Adipocyte (in vitro differentiated cells): ENCODE measurements at regions not wholly inside any gene's neighbourhood (a gene's known extent, or its start where the extent isn't known, plus 50 kb on each side); places are given as distances from the start of the nearest gene placed in this dataset.

Source experiments
- DNase-seq: peaks from one replicate; pipeline ENCODE4 v3.0.0-alpha.2; 2015; ENCODE audit warnings: low read depth
- H3K27me3 ChIP-seq: replicated peaks from 2 replicates; pipeline ENCODE4 v1.7.0; 2013; ENCODE audit warnings: mild to moderate bottlenecking, low read length, moderate library complexity; ENCODE audit not compliant: control insufficient read depth, insufficient read depth
- H3K36me3 ChIP-seq: 2 replicates; pipeline ENCODE4 v1.7.0; 2013; ENCODE audit warnings: low read length, mild to moderate bottlenecking, moderate library complexity; ENCODE audit not compliant: control insufficient read depth, insufficient read depth, severe bottlenecking
- H3K4me1 ChIP-seq: 2 replicates; pipeline ENCODE4 v1.7.0; 2013; ENCODE audit warnings: mild to moderate bottlenecking, low read length, moderate library complexity; ENCODE audit not compliant: control insufficient read depth, insufficient read depth
- H3K4me3 ChIP-seq: 2 replicates; pipeline ENCODE4 v1.7.0; 2013; ENCODE audit warnings: mild to moderate bottlenecking, low read length, moderate library complexity
- H3K9ac ChIP-seq: 2 replicates; pipeline ENCODE4 v1.7.0; 2013; ENCODE audit warnings: mild to moderate bottlenecking, low read length, moderate library complexity
- H3K9me3 ChIP-seq: 2 replicates; pipeline ENCODE4 v1.7.0; 2013; ENCODE audit warnings: mild to moderate bottlenecking, low read length, moderate library complexity; ENCODE audit not compliant: control insufficient read depth

DNA sequence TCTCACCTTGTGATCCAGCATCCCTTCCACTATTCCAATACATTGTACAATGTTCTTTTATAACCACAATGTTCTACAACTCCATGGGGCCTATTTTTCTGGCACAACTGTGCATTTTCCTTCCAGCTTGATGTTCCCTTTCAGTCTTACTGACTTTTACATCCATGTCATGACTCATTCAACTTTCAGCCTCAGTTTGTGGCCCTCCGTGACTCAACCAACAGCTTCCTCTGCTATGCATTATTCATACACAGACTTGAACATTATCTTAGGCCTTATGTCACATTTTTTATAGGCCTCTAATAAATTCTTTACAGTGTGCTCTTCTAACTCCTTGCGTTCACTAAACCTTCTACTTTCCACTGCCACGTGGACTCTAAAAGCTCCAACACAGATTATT lies 119.4 kb upstream of the PRMT6 start:
- no peak overlapping the region for H3K9ac ChIP-seq
- no peaks in the 10 kb centered on the region for H3K27me3 ChIP-seq
- peak; percentile 67 for DNase-seq
- no peaks in the 10 kb centered on the region for H3K9me3 ChIP-seq
- no peaks in the 10 kb centered on the region for H3K36me3 ChIP-seq
- H3K4me1 ChIP-seq: no peaks in the 10 kb centered on the region
- H3K4me3 ChIP-seq: no peak overlapping the region

DNA sequence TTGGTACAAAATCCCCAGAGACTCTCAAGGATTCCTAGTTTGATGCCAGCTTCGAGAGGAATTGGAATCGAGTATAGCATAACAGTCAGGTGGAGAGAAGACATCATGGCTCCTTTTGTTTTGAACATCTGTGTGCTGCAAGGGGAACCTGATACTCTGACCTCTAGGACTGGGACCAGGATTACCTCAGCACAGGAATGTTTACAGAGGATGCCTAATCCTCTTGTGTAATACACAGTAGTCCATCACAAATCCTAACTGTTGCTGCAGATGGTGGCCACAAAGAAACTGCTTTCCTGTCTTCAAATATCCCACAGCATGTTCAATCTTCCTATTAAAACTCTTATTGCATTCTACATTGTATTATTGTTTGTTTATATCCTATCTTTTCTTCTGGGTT lies 111.8 kb upstream of the PRMT6 start:
- H3K4me1 ChIP-seq: no peaks in the 10 kb centered on the region
- H3K9ac ChIP-seq: no peak overlapping the region
- H3K36me3 ChIP-seq: no peaks in the 10 kb centered on the region
- H3K9me3 ChIP-seq: no peaks in the 10 kb centered on the region
- peak; percentile 29 for DNase-seq
- no peaks in the 10 kb centered on the region for H3K27me3 ChIP-seq
- H3K4me3 ChIP-seq: no peak overlapping the region

DNA sequence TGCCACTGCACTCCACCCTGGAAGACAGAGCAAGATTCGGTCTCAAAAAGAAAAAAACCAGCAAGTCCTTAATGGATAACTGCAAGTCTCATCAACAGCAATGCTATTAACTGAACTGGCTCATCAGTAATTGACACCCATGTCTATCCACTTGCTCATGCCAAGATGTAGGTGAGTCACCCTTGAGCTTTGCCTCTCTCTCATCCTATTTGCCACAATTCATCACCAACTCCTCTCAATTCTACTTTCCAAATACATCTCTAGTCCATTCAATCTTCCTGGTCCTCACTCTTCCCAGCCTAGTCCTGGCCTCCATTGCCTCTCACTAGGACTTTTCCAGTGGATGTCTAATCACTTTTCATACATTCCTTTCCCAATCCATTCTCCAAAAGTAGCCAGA lies 103.7 kb upstream of the PRMT6 start:
- DNase-seq: no peak
- no peaks in the 10 kb centered on the region for H3K9me3 ChIP-seq
- H3K9ac ChIP-seq: no peak overlapping the region
- no peak overlapping the region for H3K4me3 ChIP-seq
- H3K27me3 ChIP-seq: no peaks in the 10 kb centered on the region
- peaks cover 23% of the 10 kb centered on the region for H3K4me1 ChIP-seq
- no peaks in the 10 kb centered on the region for H3K36me3 ChIP-seq

DNA sequence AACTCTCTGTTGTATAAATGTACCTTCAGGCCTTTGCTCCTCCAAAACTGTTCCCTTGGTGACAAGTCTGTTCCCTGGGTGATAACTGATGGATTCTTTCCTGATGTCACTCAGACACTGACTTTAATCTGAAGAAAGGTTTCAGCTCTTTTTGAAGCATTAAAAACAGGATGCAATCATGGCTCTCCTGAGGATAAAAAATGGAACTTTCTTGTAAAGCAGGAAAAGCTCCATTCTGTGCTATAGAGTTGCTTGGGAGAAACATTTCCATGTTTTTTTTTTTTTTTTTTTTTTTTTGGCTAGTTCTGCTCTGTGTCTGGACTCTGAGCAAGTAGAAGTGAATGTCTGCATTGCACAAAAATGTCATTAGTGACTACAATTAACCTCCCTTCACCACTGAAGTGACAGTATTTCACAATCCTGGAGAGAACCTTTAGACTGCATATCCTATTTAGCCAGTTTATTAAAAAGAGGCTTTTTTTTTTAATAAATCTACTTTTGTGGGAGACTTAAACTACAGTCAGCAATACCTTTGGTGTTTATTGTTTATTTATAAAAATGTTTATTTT lies 101.7 kb upstream of the PRMT6 start:
- Histone ChIP-seq H3K4me3 (no peak overlapping the region), H3K4me1 (peaks cover 23% of the 10 kb centered on the region), H3K9me3 (no peaks in the 10 kb centered on the region), H3K9ac (no peak overlapping the region), H3K36me3 (no peaks in the 10 kb centered on the region), H3K27me3 (no peaks in the 10 kb centered on the region)
- DNase-seq: no peak

DNA sequence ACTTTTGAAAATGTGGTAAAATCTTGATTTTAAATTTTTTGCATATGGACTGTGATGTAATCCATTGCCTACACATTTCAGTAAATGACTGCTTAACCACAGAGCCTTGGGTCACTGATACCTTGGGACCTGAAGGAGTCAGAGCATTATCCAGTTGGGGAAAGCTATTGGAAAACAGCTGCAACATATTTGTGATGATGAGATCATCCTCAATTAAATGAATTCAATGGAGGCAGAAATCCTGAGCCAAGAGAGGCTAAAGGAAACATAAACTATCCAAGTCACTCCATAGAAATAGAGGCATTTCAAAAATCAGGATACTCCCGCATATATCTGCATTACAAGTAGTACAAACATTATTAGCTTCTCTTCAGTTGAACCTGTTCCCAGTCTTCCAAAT lies 99.8 kb upstream of the PRMT6 start:
- Histone ChIP-seq H3K9me3 (no peaks in the 10 kb centered on the region), H3K9ac (no peak overlapping the region), H3K4me1 (peaks cover 23% of the 10 kb centered on the region), H3K27me3 (no peaks in the 10 kb centered on the region), H3K4me3 (no peak overlapping the region), H3K36me3 (no peaks in the 10 kb centered on the region)
- peak; percentile 33 for DNase-seq

DNA sequence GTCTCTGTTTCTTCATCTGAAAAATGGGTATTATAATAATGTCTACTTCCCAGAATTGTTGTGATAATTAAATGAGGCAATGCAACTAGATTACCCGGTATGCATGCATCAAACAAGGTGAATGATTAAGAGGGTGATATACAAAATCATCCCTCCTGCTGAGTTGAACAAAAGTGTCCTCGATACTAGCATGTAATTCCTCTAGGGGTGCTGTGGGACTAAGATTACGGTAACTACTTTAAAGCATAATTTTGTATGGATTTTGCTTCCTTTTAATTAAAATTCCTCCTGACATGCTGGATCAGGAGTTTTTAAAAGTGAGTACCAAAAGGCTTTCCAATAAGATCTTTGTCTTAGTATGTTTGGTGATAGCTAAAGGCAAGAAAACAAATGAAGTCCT lies 98.7 kb upstream of the PRMT6 start:
- no peak overlapping the region for H3K9ac ChIP-seq
- no peaks in the 10 kb centered on the region for H3K27me3 ChIP-seq
- no peaks in the 10 kb centered on the region for H3K9me3 ChIP-seq
- peaks cover 23% of the 10 kb centered on the region for H3K4me1 ChIP-seq
- DNase-seq: no peak
- H3K4me3 ChIP-seq: no peak overlapping the region
- no peaks in the 10 kb centered on the region for H3K36me3 ChIP-seq

DNA sequence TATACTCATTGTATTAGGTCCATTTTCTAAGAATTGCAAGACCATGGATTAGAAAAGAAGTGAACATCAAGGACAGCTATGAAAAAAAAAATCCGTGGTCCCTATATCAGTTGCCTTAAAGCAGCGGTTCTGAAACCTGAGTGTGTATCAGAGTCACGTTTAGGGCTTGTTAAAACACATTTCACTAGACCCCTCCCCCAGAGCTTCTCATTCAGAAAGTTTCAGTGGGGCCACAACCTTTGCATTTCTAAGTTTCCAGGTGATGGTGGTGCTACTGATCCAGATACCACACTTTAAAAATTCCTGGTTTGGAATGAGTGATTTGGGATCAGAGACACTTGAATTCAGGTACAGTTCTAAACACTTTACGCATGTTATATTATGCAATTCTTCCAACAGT lies 96.1 kb upstream of the PRMT6 start:
- Histone ChIP-seq H3K4me1 (peaks cover 13% of the 10 kb centered on the region), H3K27me3 (no peaks in the 10 kb centered on the region), H3K36me3 (no peaks in the 10 kb centered on the region), H3K9me3 (no peaks in the 10 kb centered on the region), H3K9ac (no peak overlapping the region), H3K4me3 (no peak overlapping the region)
- DNase-seq: no peak

DNA sequence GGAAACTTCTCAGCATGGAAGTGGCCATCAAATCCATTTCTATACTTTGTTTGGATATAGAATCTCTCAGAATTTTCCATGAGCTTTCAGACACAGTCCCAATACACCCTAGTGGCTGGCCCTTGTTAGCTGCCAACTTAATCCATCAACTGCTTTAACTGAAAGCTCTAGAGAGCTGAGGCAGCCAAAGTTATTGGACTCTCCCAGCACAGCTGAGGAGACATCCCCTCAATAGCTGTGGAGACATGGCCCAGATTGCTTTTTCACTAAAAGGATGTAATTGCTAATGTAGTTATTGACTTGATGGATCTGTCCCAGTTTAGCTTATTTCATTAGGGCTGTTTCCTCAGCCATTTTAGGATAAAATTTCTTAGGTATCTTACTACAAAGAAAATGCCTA lies 94.8 kb upstream of the PRMT6 start:
- no peak for DNase-seq
- Histone ChIP-seq H3K4me1 (peaks cover 2% of the 10 kb centered on the region), H3K36me3 (no peaks in the 10 kb centered on the region), H3K9me3 (no peaks in the 10 kb centered on the region), H3K9ac (no peak overlapping the region), H3K27me3 (no peaks in the 10 kb centered on the region), H3K4me3 (no peak overlapping the region)

DNA sequence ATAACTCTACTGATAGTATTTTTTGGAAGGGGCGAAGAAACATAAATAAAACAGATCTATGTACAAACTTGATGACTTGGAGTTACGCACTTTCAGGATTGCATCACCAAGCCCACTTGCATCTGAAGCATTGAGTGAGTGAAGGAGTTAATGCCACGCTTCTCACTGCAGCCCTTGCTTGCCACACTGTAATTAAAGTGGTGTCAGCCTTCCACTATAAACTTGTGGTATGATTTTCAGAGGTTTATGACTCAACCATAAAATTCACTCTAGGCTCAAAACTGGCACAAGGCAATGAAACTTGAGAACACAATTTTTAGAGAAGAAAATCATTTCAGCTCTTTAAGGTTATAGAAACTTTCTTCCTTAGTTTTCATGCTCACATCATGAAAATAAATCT lies 93.9 kb upstream of the PRMT6 start:
- DNase-seq: peak; percentile 42
- H3K9me3 ChIP-seq: no peaks in the 10 kb centered on the region
- no peak overlapping the region for H3K4me3 ChIP-seq
- H3K36me3 ChIP-seq: no peaks in the 10 kb centered on the region
- no peak overlapping the region for H3K9ac ChIP-seq
- no peaks in the 10 kb centered on the region for H3K27me3 ChIP-seq
- H3K4me1 ChIP-seq: no peaks in the 10 kb centered on the region

DNA sequence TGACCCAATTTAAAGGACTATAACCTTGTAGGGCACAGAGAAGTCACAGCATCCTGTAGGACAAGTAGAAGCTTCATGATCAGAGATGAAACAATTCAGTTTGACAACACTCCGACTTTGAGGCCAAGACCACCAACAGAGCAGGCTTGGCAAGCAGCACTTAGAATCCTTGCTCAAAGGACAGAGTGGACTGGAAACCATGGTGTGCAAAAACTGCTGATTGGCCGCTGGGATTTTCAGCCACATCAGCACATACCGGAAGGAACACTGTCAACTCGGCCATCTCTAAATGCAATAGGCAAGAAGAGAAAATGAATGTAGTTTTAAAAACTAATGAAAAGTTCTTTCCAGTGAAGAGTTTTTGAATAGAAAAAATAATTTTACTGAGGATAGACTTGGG lies 92.0 kb upstream of the PRMT6 start:
- Histone ChIP-seq H3K9me3 (no peaks in the 10 kb centered on the region), H3K4me1 (no peaks in the 10 kb centered on the region), H3K4me3 (no peak overlapping the region), H3K9ac (no peak overlapping the region), H3K36me3 (no peaks in the 10 kb centered on the region), H3K27me3 (no peaks in the 10 kb centered on the region)
- no peak for DNase-seq

DNA sequence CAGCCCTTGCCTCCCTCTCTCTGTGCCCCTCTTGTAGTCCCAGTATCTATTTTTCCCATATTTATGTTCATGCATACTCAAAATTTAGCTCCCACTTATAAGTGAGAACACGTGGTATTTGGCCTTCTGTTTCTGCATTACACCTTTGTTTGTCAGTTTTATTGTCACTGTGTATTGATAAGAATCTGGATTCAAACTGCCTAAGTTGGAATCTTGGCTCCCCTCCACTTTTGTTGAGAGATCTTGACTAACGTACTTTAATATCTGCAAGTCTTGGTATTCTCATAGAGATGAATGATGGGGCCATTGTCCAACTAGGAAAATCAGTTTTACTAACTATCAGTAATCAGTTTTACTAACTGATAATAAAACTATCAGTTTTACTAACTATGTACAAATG lies 87.8 kb upstream of the PRMT6 start:
- Histone ChIP-seq H3K9ac (no peak overlapping the region), H3K4me1 (peaks cover 3% of the 10 kb centered on the region), H3K9me3 (no peaks in the 10 kb centered on the region), H3K27me3 (no peaks in the 10 kb centered on the region), H3K36me3 (no peaks in the 10 kb centered on the region), H3K4me3 (no peak overlapping the region)
- DNase-seq: no peak

DNA sequence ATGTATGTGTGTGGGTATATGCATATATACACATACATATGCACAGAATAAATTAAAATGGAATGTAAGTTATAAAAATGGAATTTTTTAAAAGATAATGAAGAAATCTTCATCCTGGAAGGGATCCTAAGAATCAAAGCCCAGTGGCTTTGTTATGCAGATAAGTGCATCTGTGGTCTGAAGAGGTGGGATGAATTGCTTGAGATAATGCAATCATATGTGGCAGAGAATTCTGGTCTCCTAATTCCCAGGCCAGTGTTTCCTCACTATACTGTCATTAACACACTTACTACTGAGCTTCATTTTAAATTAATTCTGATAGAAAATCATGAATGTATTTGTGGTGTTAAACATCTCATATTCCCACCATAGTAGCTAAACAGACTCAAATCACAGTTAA lies 86.7 kb upstream of the PRMT6 start:
- no peaks in the 10 kb centered on the region for H3K9me3 ChIP-seq
- H3K9ac ChIP-seq: no peak overlapping the region
- no peak overlapping the region for H3K4me3 ChIP-seq
- H3K27me3 ChIP-seq: no peaks in the 10 kb centered on the region
- DNase-seq: no peak
- H3K4me1 ChIP-seq: peaks cover 3% of the 10 kb centered on the region
- no peaks in the 10 kb centered on the region for H3K36me3 ChIP-seq
